ENCODE measurements at regions not wholly inside any gene's neighbourhood (a gene's known extent, or its start where the extent isn't known, plus 50 kb on each side); places are given as distances from the start of the nearest gene placed in this dataset.

GRCh38 chr10:131396121-131397050 is 84.9 kb upstream of the TCERG1L start:
- TF ChIP-seq, protein P1, sequence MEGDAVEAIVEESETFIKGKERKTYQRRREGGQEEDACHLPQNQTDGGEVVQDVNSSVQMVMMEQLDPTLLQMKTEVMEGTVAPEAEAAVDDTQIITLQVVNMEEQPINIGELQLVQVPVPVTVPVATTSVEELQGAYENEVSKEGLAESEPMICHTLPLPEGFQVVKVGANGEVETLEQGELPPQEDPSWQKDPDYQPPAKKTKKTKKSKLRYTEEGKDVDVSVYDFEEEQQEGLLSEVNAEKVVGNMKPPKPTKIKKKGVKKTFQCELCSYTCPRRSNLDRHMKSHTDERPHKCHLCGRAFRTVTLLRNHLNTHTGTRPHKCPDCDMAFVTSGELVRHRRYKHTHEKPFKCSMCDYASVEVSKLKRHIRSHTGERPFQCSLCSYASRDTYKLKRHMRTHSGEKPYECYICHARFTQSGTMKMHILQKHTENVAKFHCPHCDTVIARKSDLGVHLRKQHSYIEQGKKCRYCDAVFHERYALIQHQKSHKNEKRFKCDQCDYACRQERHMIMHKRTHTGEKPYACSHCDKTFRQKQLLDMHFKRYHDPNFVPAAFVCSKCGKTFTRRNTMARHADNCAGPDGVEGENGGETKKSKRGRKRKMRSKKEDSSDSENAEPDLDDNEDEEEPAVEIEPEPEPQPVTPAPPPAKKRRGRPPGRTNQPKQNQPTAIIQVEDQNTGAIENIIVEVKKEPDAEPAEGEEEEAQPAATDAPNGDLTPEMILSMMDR (IDR thresholded peaks at IDR 0.05): no peak
- TF ChIP-seq POLR2A (IDR thresholded peaks at IDR 0.05) (no peak), EP300 (IDR thresholded peaks at IDR 0.05) (peak in 1 of 2 donors; percentile 70)
